ENCODE measurements at regions not wholly inside any gene's neighbourhood (a gene's known extent, or its start where the extent isn't known, plus 50 kb on each side); places are given as distances from the start of the nearest gene placed in this dataset.

- Histone ChIP-seq H3K9me1 (replicated peaks; ENCODE audit: control insufficient read depth, extremely low read depth, insufficient read depth, low read length) (no peaks in the 10 kb centered on the region), H3K27ac (ENCODE audit: insufficient read depth, low read depth, low read length) (no peak overlapping the region), H3K9me3 (replicated peaks; ENCODE audit: control insufficient read depth, insufficient read depth, low read length) (no peaks in the 10 kb centered on the region), H3K4me2 (ENCODE audit: insufficient read depth, low read length) (no peak overlapping the region), H2AFZ (ENCODE audit: low read depth, low read length) (no peak overlapping the region), H4K20me1 (replicated peaks; ENCODE audit: control insufficient read depth, extremely low read depth, insufficient read depth, low read length) (no peaks in the 10 kb centered on the region), H3K36me3 (ENCODE audit: control insufficient read depth in 2 of 2, extremely low read depth in 1 of 2, insufficient read depth in 2 of 2, low read length in 2 of 2) (no peaks in the 10 kb centered on the region), H3K9ac (replicated peaks; ENCODE audit: extremely low read depth, insufficient read depth, low read length) (no peak overlapping the region), H3K4me3 (replicated peaks in 1 of 3; ENCODE audit: insufficient read depth in 1 of 3, low read depth in 1 of 3, low read length in 3 of 3) (no peak overlapping the region), H3K79me2 (ENCODE audit: control insufficient read depth, insufficient read depth, low read length) (no peaks in the 10 kb centered on the region), H3K27me3 (ENCODE audit: control insufficient read depth in 2 of 2, insufficient read depth in 2 of 2, low read length in 2 of 2) (no peaks in the 10 kb centered on the region), H3K4me1 (ENCODE audit: control insufficient read depth, extremely low read depth, insufficient read depth, low read length) (peaks cover 57% of the 10 kb centered on the region)
- intact Hi-C loops (cut with micrococcal nuclease), result no loop called here
- FAIRE-seq (no peak), DNase-seq (ENCODE audit: low read depth, low spot score) (no peak)
- TF ChIP-seq MAX (IDR thresholded peaks at IDR 0.05; ENCODE audit: insufficient read depth, insufficient read length) (no peak), JUN (IDR thresholded peaks at IDR 0.05; ENCODE audit: borderline replicate concordance, insufficient read depth, insufficient read length, low read depth) (no peak), POLR2A (IDR thresholded peaks at IDR 0.05; ENCODE audit: low read depth, low read length) (no peak), MYC (IDR thresholded peaks at IDR 0.05; ENCODE audit: low read depth, low read length) (no peak), POLR2AphosphoS5 (IDR thresholded peaks at IDR 0.05; ENCODE audit: insufficient read depth, low read depth, low read length) (no peak), GATA2 (IDR thresholded peaks at IDR 0.05; ENCODE audit: insufficient read depth, insufficient read length, low read depth, low read length) (no peak), EZH2 (IDR thresholded peaks at IDR 0.05; ENCODE audit: borderline replicate concordance, low read depth, low read length, severe bottlenecking) (no peak), FOS (IDR thresholded peaks at IDR 0.05; ENCODE audit: borderline replicate concordance, insufficient read depth, low read length) (no peak)
- TF ChIP-seq, protein P1, sequence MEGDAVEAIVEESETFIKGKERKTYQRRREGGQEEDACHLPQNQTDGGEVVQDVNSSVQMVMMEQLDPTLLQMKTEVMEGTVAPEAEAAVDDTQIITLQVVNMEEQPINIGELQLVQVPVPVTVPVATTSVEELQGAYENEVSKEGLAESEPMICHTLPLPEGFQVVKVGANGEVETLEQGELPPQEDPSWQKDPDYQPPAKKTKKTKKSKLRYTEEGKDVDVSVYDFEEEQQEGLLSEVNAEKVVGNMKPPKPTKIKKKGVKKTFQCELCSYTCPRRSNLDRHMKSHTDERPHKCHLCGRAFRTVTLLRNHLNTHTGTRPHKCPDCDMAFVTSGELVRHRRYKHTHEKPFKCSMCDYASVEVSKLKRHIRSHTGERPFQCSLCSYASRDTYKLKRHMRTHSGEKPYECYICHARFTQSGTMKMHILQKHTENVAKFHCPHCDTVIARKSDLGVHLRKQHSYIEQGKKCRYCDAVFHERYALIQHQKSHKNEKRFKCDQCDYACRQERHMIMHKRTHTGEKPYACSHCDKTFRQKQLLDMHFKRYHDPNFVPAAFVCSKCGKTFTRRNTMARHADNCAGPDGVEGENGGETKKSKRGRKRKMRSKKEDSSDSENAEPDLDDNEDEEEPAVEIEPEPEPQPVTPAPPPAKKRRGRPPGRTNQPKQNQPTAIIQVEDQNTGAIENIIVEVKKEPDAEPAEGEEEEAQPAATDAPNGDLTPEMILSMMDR (IDR thresholded peaks at IDR 0.05; ENCODE audit: extremely low read depth in 1 of 2, insufficient read depth in 1 of 2, low read depth in 1 of 2, low read length in 2 of 2), result no peak
- BruUV-seq (replicated peaks), result no TSS peak
- CTCF ChIA-PET, result interaction anchor here (0.6 to 4.7 kb wide), 9 partner anchors 10 to 336 kb away, joined by 3 to 29 read pairs (median 7); no protein-coding TSS in a partner anchor
- POLR2A ChIA-PET, result interaction anchor here (0.5 kb wide), 1 partner anchor 195 kb away, joined by 7 read pairs; no protein-coding TSS in a partner anchor
- dilution Hi-C loops (cut with MboI; ENCODE audit: extremely low pct_ligation_motif_present, low sequenced_read_pairs), result no loop called here
Observed at GRCh38 chr16:77571115-77571862, 136.5 kb upstream of the ADAMTS18 start.

Data from endothelial cell of umbilical vein (primary cell).